ENCODE measurements at regions not wholly inside any gene's neighbourhood (a gene's known extent, or its start where the extent isn't known, plus 50 kb on each side); places are given as distances from the start of the nearest gene placed in this dataset.

- DNase-seq, result no peak
- no peak overlapping the region for H3K4me3 ChIP-seq
- H3K4me1 ChIP-seq, result no peaks in the 10 kb centered on the region
- intact Hi-C loops (cut with DNase I), result loop anchor here in 2 of 10 donors (10.0 kb wide), 1 partner anchor 147 kb away; no protein-coding TSS in a partner anchor
- TF ChIP-seq, protein P1, sequence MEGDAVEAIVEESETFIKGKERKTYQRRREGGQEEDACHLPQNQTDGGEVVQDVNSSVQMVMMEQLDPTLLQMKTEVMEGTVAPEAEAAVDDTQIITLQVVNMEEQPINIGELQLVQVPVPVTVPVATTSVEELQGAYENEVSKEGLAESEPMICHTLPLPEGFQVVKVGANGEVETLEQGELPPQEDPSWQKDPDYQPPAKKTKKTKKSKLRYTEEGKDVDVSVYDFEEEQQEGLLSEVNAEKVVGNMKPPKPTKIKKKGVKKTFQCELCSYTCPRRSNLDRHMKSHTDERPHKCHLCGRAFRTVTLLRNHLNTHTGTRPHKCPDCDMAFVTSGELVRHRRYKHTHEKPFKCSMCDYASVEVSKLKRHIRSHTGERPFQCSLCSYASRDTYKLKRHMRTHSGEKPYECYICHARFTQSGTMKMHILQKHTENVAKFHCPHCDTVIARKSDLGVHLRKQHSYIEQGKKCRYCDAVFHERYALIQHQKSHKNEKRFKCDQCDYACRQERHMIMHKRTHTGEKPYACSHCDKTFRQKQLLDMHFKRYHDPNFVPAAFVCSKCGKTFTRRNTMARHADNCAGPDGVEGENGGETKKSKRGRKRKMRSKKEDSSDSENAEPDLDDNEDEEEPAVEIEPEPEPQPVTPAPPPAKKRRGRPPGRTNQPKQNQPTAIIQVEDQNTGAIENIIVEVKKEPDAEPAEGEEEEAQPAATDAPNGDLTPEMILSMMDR (IDR thresholded peaks at IDR 0.05), result no peak
- no peaks in the 10 kb centered on the region for H3K9me3 ChIP-seq
- ATAC-seq, result no peak
- H3K27me3 ChIP-seq, result peaks cover 0 to 13% (median 0%) of the 10 kb centered on the region in 7 donors
- H3K36me3 ChIP-seq, result no peaks in the 10 kb centered on the region
- H3K27ac ChIP-seq, result no peak overlapping the region
- WGBS, 2 donors, result 25 to 31% methylated on average over 7 of the region's 7 CpGs
These were observed 95.0 kb downstream of the UQCRFS1 start for GRCh38 chr19:29117926-29118325.

DNA sequence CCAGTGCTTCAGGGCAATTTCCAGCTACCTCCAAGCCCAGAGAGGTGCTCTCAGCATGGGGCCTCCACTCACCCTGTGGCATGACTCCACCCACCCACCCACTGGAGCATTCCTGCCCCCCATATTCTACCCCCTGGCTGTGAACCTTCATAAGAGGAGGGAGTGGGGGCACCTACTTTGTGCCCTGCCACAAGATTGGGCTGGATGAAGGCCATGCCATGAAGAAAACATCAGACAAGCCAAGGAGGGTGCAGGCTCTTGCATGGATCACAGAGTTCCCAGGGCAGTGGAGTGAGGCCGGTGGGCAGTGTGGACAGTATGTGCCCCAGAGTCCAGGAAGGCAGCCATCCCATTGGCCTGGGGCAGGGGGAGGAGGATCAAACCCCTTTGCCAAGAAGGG, 97.8 kb downstream of the UQCRFS1 start:
- TF ChIP-seq, protein P1 (IDR thresholded peaks at IDR 0.05), result no peak
- no peak for DNase-seq
- no peak for ATAC-seq
- peaks cover 0 to 16% (median 0%) of the 10 kb centered on the region in 7 donors for H3K27me3 ChIP-seq
- WGBS, 2 donors, result 92 to 94% methylated on average over 1 of the region's 1 CpG
- H3K27ac ChIP-seq, result no peak overlapping the region
- no peaks in the 10 kb centered on the region for H3K4me1 ChIP-seq
- intact Hi-C loops (cut with DNase I), result loop anchor here in 2 of 10 donors (10.0 kb wide), 1 partner anchor 150 kb away; no protein-coding TSS in a partner anchor
- H3K9me3 ChIP-seq, result no peaks in the 10 kb centered on the region
- H3K4me3 ChIP-seq, result no peak overlapping the region
- H3K36me3 ChIP-seq, result no peaks in the 10 kb centered on the region

GRCh38 chr19:29113838-29114237, 99.1 kb downstream of the UQCRFS1 start:
- H3K36me3 ChIP-seq, result no peaks in the 10 kb centered on the region
- DNase-seq (no peak), ATAC-seq (no peak)
- H3K9me3 ChIP-seq, result no peaks in the 10 kb centered on the region
- H3K27ac ChIP-seq, result no peak overlapping the region
- WGBS, 2 donors, result 79 to 83% methylated on average over 9 of the region's 9 CpGs
- intact Hi-C loops (cut with DNase I), result loop anchor here in 2 of 10 donors (10.0 kb wide), 1 partner anchor 151 kb away; no protein-coding TSS in a partner anchor
- no peak overlapping the region for H3K4me3 ChIP-seq
- TF ChIP-seq, protein P1 (IDR thresholded peaks at IDR 0.05), result no peak
- H3K27me3 ChIP-seq, result peaks cover 0 to 15% (median 0%) of the 10 kb centered on the region in 7 donors
- H3K4me1 ChIP-seq, result no peaks in the 10 kb centered on the region

GRCh38 chr19:29111576-29111975, 101.4 kb downstream of the UQCRFS1 start:
- no peak for ATAC-seq
- no peak for DNase-seq

More at GRCh38 chr19:29111576-29111975, 101.4 kb downstream of the UQCRFS1 start:
- no peak overlapping the region for H3K4me3 ChIP-seq
- intact Hi-C loops (cut with DNase I), result loop anchor here in 2 of 10 donors (10.0 kb wide), 1 partner anchor 153 kb away; no protein-coding TSS in a partner anchor
- no peaks in the 10 kb centered on the region for H3K36me3 ChIP-seq
- TF ChIP-seq, protein P1 (IDR thresholded peaks at IDR 0.05), result no peak
- 55 to 57% methylated on average over 6 of the region's 6 CpGs for WGBS, 2 donors
- peaks cover 0 to 13% (median 3%) of the 10 kb centered on the region in 7 donors for H3K27me3 ChIP-seq
- no peaks in the 10 kb centered on the region for H3K4me1 ChIP-seq
- H3K9me3 ChIP-seq, result no peaks in the 10 kb centered on the region
- H3K27ac ChIP-seq, result no peak overlapping the region

Data from heart right ventricle (tissue), 16 donors.